ENCODE measurements at regions not wholly inside any gene's neighbourhood (a gene's known extent, or its start where the extent isn't known, plus 50 kb on each side); places are given as distances from the start of the nearest gene placed in this dataset.

DNA sequence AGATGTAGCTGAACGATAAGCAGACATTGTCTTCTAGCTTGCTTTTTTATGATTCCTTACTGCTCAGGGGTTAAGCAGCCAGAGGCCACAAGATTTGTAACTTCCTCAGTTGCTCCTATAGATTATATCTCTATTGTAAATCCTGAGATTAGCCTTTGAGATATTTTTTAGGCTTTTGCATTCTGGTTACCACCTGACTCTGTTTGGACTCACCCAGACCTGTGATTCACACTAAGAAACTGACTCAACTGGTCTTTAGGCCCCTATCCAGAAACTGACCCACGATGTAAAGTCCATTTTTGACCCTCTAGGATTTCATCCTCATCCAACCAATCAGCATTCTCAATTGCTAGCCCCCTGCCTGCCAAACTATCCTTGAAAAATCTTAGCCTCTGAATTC, 194.4 kb downstream of the RASSF9 start (continued):
- TF ChIP-seq, protein P1, sequence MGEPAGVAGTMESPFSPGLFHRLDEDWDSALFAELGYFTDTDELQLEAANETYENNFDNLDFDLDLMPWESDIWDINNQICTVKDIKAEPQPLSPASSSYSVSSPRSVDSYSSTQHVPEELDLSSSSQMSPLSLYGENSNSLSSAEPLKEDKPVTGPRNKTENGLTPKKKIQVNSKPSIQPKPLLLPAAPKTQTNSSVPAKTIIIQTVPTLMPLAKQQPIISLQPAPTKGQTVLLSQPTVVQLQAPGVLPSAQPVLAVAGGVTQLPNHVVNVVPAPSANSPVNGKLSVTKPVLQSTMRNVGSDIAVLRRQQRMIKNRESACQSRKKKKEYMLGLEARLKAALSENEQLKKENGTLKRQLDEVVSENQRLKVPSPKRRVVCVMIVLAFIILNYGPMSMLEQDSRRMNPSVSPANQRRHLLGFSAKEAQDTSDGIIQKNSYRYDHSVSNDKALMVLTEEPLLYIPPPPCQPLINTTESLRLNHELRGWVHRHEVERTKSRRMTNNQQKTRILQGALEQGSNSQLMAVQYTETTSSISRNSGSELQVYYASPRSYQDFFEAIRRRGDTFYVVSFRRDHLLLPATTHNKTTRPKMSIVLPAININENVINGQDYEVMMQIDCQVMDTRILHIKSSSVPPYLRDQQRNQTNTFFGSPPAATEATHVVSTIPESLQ (CRISPR knock-in tag; IDR thresholded peaks at IDR 0.05): no peak
- TF ChIP-seq, protein P2, sequence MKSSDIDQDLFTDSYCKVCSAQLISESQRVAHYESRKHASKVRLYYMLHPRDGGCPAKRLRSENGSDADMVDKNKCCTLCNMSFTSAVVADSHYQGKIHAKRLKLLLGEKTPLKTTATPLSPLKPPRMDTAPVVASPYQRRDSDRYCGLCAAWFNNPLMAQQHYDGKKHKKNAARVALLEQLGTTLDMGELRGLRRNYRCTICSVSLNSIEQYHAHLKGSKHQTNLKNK (CRISPR knock-in tag; IDR thresholded peaks at IDR 0.05): no peak
- TF ChIP-seq CBFB (CRISPR knock-in tag; IDR thresholded peaks at IDR 0.05; ENCODE audit: low read depth) (no peak), ESRRA (CRISPR knock-in tag; IDR thresholded peaks at IDR 0.05; ENCODE audit: borderline replicate concordance) (no peak), PRDM15 (CRISPR knock-in tag; IDR thresholded peaks at IDR 0.05) (no peak), ELF4 (CRISPR knock-in tag; IDR thresholded peaks at IDR 0.05; ENCODE audit: low read depth) (no peak), ATF2 (CRISPR knock-in tag; IDR thresholded peaks at IDR 0.05; ENCODE audit: borderline replicate concordance, low read depth) (no peak), TEAD1 (CRISPR knock-in tag; IDR thresholded peaks at IDR 0.05) (no peak), ZBTB21 (CRISPR knock-in tag; IDR thresholded peaks at IDR 0.05; ENCODE audit: borderline replicate concordance) (no peak), ZNF263 (CRISPR knock-in tag; IDR thresholded peaks at IDR 0.05; ENCODE audit: low read depth) (no peak), ERG (CRISPR knock-in tag; IDR thresholded peaks at IDR 0.05) (no peak)
- TF ChIP-seq, protein P3, sequence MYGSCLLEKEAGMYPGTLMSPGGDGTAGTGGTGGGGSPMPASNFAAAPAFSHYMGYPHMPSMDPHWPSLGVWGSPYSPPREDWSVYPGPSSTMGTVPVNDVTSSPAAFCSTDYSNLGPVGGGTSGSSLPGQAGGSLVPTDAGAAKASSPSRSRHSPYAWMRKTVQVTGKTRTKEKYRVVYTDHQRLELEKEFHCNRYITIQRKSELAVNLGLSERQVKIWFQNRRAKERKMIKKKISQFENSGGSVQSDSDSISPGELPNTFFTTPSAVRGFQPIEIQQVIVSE (CRISPR knock-in tag; IDR thresholded peaks at IDR 0.05; ENCODE audit: borderline replicate concordance): no peak

GRCh38 chr12:85642288-85642687, 193.9 kb downstream of the RASSF9 start:
- Mint-ChIP-seq H3K9me3 (no peaks in the 10 kb centered on the region), H3K36me3 (no peaks in the 10 kb centered on the region), H3K4me1 (peaks cover 11% of the 10 kb centered on the region), H3K27me3 (ENCODE audit: low read depth) (no peaks in the 10 kb centered on the region), H3K4me3 (no peak overlapping the region), H3K27ac (peak overlapping the region; percentile 2; the same call in 1 of the 2 replicates)
- ATAC-seq (no peak), DNase-seq (ENCODE audit: low spot score) (no peak)
- POLR2A ChIA-PET: no interaction called here
- CTCF ChIA-PET: interaction anchor here (0.9 to 1.1 kb wide), 4 partner anchors 15 to 174 kb away, joined by 3 to 7 read pairs (median 7); no protein-coding TSS in a partner anchor
- no peak for TF ChIP-seq OVOL2 (CRISPR knock-in tag; IDR thresholded peaks at IDR 0.05; ENCODE audit: borderline replicate concordance)
- no peak for TF ChIP-seq TEAD1 (CRISPR knock-in tag; IDR thresholded peaks at IDR 0.05)
- no peak for TF ChIP-seq NR1H2 (CRISPR knock-in tag; IDR thresholded peaks at IDR 0.05)
- TF ChIP-seq, protein P1 (CRISPR knock-in tag; IDR thresholded peaks at IDR 0.05): no peak

All from WTC11 (cell line).